ENCODE measurements at regions not wholly inside any gene's neighbourhood (a gene's known extent, or its start where the extent isn't known, plus 50 kb on each side); places are given as distances from the start of the nearest gene placed in this dataset.

GRCh38 chr18:70426818-70427217 lies 138.0 kb downstream of the SOCS6 start:
- Histone ChIP-seq H3K36me3 (ENCODE audit: control insufficient read depth in 2 of 3, insufficient read depth in 3 of 3, low read length in 3 of 3) (no peaks in the 10 kb centered on the region), H3K4me1 (ENCODE audit: control insufficient read depth in 2 of 2, insufficient read depth in 2 of 2, low read length in 2 of 2) (no peaks in the 10 kb centered on the region), H3K4me3 (ENCODE audit: low read length) (no peak overlapping the region), H3K27ac (ENCODE audit: low read depth, low read length) (no peak overlapping the region), H3K27me3 (ENCODE audit: control insufficient read depth in 2 of 2, insufficient read depth in 2 of 2, low read length in 2 of 2) (no peaks in the 10 kb centered on the region), H3K9me3 (ENCODE audit: control insufficient read depth in 2 of 3, low read length in 3 of 3) (no peaks in the 10 kb centered on the region)
- no peak for DNase-seq
- Mint-ChIP-seq H3K4me1 (peaks cover 0 to 6% (median 3%) of the 10 kb centered on the region in 7 donors), H3K36me3 (no peaks in the 10 kb centered on the region), H3K4me3 (no peak overlapping the region), H3K27ac (no peak overlapping the region), H3K27me3 (peaks cover 0 to 3% (median 0%) of the 10 kb centered on the region in 5 donors), H3K9me3 (no peaks in the 10 kb centered on the region)
- no peak for ATAC-seq
- intact Hi-C loops (cut with micrococcal nuclease) = no loop called here
- ChIA-PET CTCF (no interaction called here), POLR2A (no interaction called here)

GRCh38 chr18:70425236-70425635 lies 136.4 kb downstream of the SOCS6 start:
- ATAC-seq (no peak), DNase-seq (no peak)
- H3K4me3 ChIP-seq (ENCODE audit: low read length) = no peak overlapping the region
- no peaks in the 10 kb centered on the region for H3K9me3 ChIP-seq (ENCODE audit: control insufficient read depth in 2 of 3, low read length in 3 of 3)
- ChIA-PET CTCF (no interaction called here), POLR2A (no interaction called here)
- no peaks in the 10 kb centered on the region for H3K4me1 ChIP-seq (ENCODE audit: control insufficient read depth in 2 of 2, insufficient read depth in 2 of 2, low read length in 2 of 2)
- intact Hi-C loops (cut with micrococcal nuclease) = no loop called here
- no peaks in the 10 kb centered on the region for H3K36me3 ChIP-seq (ENCODE audit: control insufficient read depth in 2 of 3, insufficient read depth in 3 of 3, low read length in 3 of 3)
- H3K4me3 Mint-ChIP-seq = no peak overlapping the region
- peaks cover 0 to 6% (median 3%) of the 10 kb centered on the region in 7 donors for H3K4me1 Mint-ChIP-seq
- H3K27ac Mint-ChIP-seq = no peak overlapping the region
- no peaks in the 10 kb centered on the region for H3K36me3 Mint-ChIP-seq
- H3K27me3 Mint-ChIP-seq = peaks cover 0 to 5% (median 0%) of the 10 kb centered on the region in 5 donors
- no peaks in the 10 kb centered on the region for H3K27me3 ChIP-seq (ENCODE audit: control insufficient read depth in 2 of 2, insufficient read depth in 2 of 2, low read length in 2 of 2)
- H3K27ac ChIP-seq (ENCODE audit: low read depth, low read length) = no peak overlapping the region
- H3K9me3 Mint-ChIP-seq = no peaks in the 10 kb centered on the region

GRCh38 chr18:70423988-70424387 lies 135.1 kb downstream of the SOCS6 start:
- no peaks in the 10 kb centered on the region for H3K27me3 ChIP-seq (ENCODE audit: control insufficient read depth in 2 of 2, insufficient read depth in 2 of 2, low read length in 2 of 2)
- ATAC-seq (no peak), DNase-seq (no peak)
- H3K4me3 ChIP-seq (ENCODE audit: low read length) = no peak overlapping the region
- no peak overlapping the region for H3K27ac ChIP-seq (ENCODE audit: low read depth, low read length)
- no peaks in the 10 kb centered on the region for H3K4me1 ChIP-seq (ENCODE audit: control insufficient read depth in 2 of 2, insufficient read depth in 2 of 2, low read length in 2 of 2)
- H3K27ac Mint-ChIP-seq = no peak overlapping the region
- ChIA-PET POLR2A (no interaction called here), CTCF (no interaction called here)
- intact Hi-C loops (cut with micrococcal nuclease) = no loop called here
- no peak overlapping the region for H3K4me3 Mint-ChIP-seq
- peaks cover 0 to 5% (median under 1%) of the 10 kb centered on the region in 5 donors for H3K27me3 Mint-ChIP-seq
- no peaks in the 10 kb centered on the region for H3K36me3 Mint-ChIP-seq
- H3K9me3 ChIP-seq (ENCODE audit: control insufficient read depth in 2 of 3, low read length in 3 of 3) = no peaks in the 10 kb centered on the region
- peaks cover 0 to 6% (median 3%) of the 10 kb centered on the region in 7 donors for H3K4me1 Mint-ChIP-seq
- no peaks in the 10 kb centered on the region for H3K36me3 ChIP-seq (ENCODE audit: control insufficient read depth in 2 of 3, insufficient read depth in 3 of 3, low read length in 3 of 3)
- no peaks in the 10 kb centered on the region for H3K9me3 Mint-ChIP-seq

- DNase-seq = no peak
- no peak overlapping the region for H3K27ac Mint-ChIP-seq
- Histone ChIP-seq H3K27ac (ENCODE audit: low read depth, low read length) (no peak overlapping the region), H3K36me3 (ENCODE audit: control insufficient read depth in 2 of 3, insufficient read depth in 3 of 3, low read length in 3 of 3) (no peaks in the 10 kb centered on the region), H3K4me1 (ENCODE audit: control insufficient read depth in 2 of 2, insufficient read depth in 2 of 2, low read length in 2 of 2) (no peaks in the 10 kb centered on the region), H3K9me3 (ENCODE audit: control insufficient read depth in 2 of 3, low read length in 3 of 3) (no peaks in the 10 kb centered on the region), H3K27me3 (ENCODE audit: control insufficient read depth in 2 of 2, insufficient read depth in 2 of 2, low read length in 2 of 2) (no peaks in the 10 kb centered on the region), H3K4me3 (ENCODE audit: low read length) (no peak overlapping the region)
- H3K27me3 Mint-ChIP-seq = peaks cover 0 to 7% (median 5%) of the 10 kb centered on the region in 5 donors
- POLR2A ChIA-PET = no interaction called here
- peak overlapping the region in 1 of 10 donors; percentile 38 for H3K4me3 Mint-ChIP-seq
- CTCF ChIA-PET = no interaction called here
- ATAC-seq = no peak
- no peaks in the 10 kb centered on the region for H3K9me3 Mint-ChIP-seq
- H3K36me3 Mint-ChIP-seq = no peaks in the 10 kb centered on the region
- H3K4me1 Mint-ChIP-seq = peaks cover 0 to 6% (median 3%) of the 10 kb centered on the region in 7 donors
- intact Hi-C loops (cut with micrococcal nuclease) = no loop called here
Observed at GRCh38 chr18:70423120-70423519, 134.3 kb downstream of the SOCS6 start.

- H3K27me3 Mint-ChIP-seq = peaks cover 0 to 7% (median 5%) of the 10 kb centered on the region in 5 donors
- H3K36me3 ChIP-seq (ENCODE audit: control insufficient read depth in 2 of 3, insufficient read depth in 3 of 3, low read length in 3 of 3) = no peaks in the 10 kb centered on the region
- no peak overlapping the region for H3K27ac Mint-ChIP-seq
- peaks cover 0 to 6% (median 3%) of the 10 kb centered on the region in 7 donors for H3K4me1 Mint-ChIP-seq
- H3K9me3 ChIP-seq (ENCODE audit: control insufficient read depth in 2 of 3, low read length in 3 of 3) = no peaks in the 10 kb centered on the region
- H3K27me3 ChIP-seq (ENCODE audit: control insufficient read depth in 2 of 2, insufficient read depth in 2 of 2, low read length in 2 of 2) = no peaks in the 10 kb centered on the region
- H3K9me3 Mint-ChIP-seq = no peaks in the 10 kb centered on the region
- ATAC-seq (no peak), DNase-seq (no peak)
- no peak overlapping the region for H3K27ac ChIP-seq (ENCODE audit: low read depth, low read length)
- intact Hi-C loops (cut with micrococcal nuclease) = no loop called here
- H3K36me3 Mint-ChIP-seq = no peaks in the 10 kb centered on the region
- no peak overlapping the region for H3K4me3 ChIP-seq (ENCODE audit: low read length)
- no peaks in the 10 kb centered on the region for H3K4me1 ChIP-seq (ENCODE audit: control insufficient read depth in 2 of 2, insufficient read depth in 2 of 2, low read length in 2 of 2)
- POLR2A ChIA-PET = no interaction called here
- H3K4me3 Mint-ChIP-seq = no peak overlapping the region
- CTCF ChIA-PET = no interaction called here
Observed at GRCh38 chr18:70422391-70422965, 133.6 kb downstream of the SOCS6 start.

GRCh38 chr18:70421471-70422390 lies 132.9 kb downstream of the SOCS6 start:
- Mint-ChIP-seq H3K27me3 (peaks cover 0 to 7% (median 5%) of the 10 kb centered on the region in 5 donors), H3K4me1 (peaks cover 0 to 6% (median 3%) of the 10 kb centered on the region in 7 donors), H3K9me3 (no peaks in the 10 kb centered on the region), H3K4me3 (no peak overlapping the region), H3K27ac (no peak overlapping the region), H3K36me3 (no peaks in the 10 kb centered on the region)
- DNase-seq = no peak
- ATAC-seq = peak; percentile 84
- ChIA-PET CTCF (interaction anchor here (0.5 kb wide), 1 partner anchor 11 kb away, joined by 3 read pairs; no protein-coding TSS in a partner anchor), POLR2A (no interaction called here)
- Histone ChIP-seq H3K36me3 (ENCODE audit: control insufficient read depth in 2 of 3, insufficient read depth in 3 of 3, low read length in 3 of 3) (no peaks in the 10 kb centered on the region), H3K27ac (ENCODE audit: low read depth, low read length) (no peak overlapping the region), H3K27me3 (ENCODE audit: control insufficient read depth in 2 of 2, insufficient read depth in 2 of 2, low read length in 2 of 2) (no peaks in the 10 kb centered on the region), H3K9me3 (ENCODE audit: control insufficient read depth in 2 of 3, low read length in 3 of 3) (no peaks in the 10 kb centered on the region), H3K4me3 (ENCODE audit: low read length) (no peak overlapping the region), H3K4me1 (ENCODE audit: control insufficient read depth in 2 of 2, insufficient read depth in 2 of 2, low read length in 2 of 2) (no peaks in the 10 kb centered on the region)
- intact Hi-C loops (cut with micrococcal nuclease) = no loop called here

All from naive thymus-derived CD4-positive, alpha-beta T cell (primary cell).